Mesenteric fat pad (tissue), 1 donor: ENCODE measurements at regions not wholly inside any gene's neighbourhood (a gene's known extent, or its start where the extent isn't known, plus 50 kb on each side); places are given as distances from the start of the nearest gene placed in this dataset.
"Not testable (repeated sequence)": the region's sequence is repeated elsewhere in the genome, so short reads cannot be mapped to it uniquely, and the experiment has no call there.

ENCODE experiments used
- DNase-seq: peaks from one replicate; pipeline ENCODE4 v3.0.0-alpha.2; 2020; ENCODE audit warnings: low spot score
- donor health status: DM: yes; HTN: yes; CAD: no.

DNA sequence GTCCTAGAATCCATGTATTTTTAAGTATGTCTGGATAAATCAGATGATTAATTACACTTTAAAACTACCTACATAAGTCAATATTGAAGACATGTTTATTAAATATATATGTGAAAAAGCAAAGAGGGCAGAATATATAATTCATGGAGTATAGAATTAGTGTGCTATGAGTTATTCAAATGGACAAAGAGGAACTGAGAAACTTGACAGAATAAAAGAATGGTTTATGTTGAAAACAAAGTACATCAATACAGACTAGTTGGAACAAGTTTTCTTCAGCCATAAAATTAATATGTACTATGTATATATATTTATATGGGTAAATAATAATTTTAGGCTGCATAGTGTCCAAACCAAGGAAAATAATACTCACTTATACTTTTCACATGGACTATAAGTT, 173.5 kb downstream of the NPFFR2 start:
- DNase-seq = no peak

GRCh38 chr4:72205831-72206230, 174.0 kb downstream of the NPFFR2 start:
- no peak for DNase-seq

DNA sequence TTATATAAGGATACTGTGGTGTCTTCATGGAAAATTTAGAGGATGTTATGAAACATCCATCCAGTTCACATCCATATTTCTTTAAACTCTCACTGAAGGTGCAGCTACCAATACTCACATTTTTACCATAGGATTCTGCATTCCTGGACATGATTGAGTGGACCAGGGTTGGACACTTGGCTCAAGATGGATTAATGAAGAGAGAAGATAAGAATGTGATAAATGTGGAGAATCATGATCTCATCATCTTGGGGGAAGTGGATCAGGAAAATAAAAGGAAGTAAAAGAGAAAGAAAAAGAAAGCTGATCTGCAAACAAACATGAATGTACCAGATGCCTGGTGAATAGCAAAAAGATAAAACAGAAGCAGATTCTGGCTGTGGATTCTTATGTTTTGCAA, 175.4 kb downstream of the NPFFR2 start:
- DNase-seq = no peak

- DNase-seq = no peak
Observed at GRCh38 chr4:72208421-72209075, 176.7 kb downstream of the NPFFR2 start.

- DNase-seq = no peak
Observed at GRCh38 chr4:72209600-72209999, 177.8 kb downstream of the NPFFR2 start.

- not testable (repeated sequence) for DNase-seq
Observed at GRCh38 chr4:72213763-72214162, 182.0 kb downstream of the NPFFR2 start.

GRCh38 chr4:72215198-72215597, 183.4 kb downstream of the NPFFR2 start:
- DNase-seq = peak; percentile 69

DNA sequence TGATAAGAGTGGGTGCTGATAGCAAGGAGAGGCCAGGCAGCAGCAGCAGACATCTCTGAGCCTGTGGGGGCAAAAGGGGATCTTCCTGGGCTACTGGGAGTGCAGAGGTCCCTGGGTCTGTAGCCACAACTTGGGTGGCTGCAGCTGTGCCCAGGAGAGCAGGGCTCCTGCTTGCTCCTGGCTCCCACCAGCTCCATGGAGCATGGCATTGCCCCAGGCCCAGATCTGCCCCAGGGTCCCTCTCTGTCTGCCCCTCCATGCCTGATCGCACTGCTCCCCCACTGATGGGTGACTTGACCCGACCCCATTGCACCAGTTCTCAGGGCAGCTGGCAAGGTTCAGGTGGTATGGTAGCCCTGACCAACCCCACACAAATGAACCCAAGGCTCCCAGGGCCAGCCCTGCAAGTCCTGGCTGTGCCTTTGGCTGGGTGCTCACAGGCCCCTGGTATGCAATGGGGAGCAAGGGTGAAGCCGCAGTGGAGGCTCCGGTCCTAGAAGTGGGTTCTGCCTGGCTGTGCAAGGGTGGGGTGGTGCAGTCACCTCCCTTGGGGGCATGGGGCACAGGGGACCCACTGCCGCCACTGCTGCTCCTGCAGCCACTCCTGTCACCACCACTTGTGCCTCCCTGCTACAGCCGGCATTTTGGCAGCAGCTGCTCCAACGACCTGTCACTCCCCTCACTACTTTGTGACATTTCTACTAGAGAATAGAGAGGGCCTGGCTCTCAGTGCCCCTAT, 184.9 kb downstream of the NPFFR2 start:
- DNase-seq = peak; percentile 82

- DNase-seq = no peak
Observed at GRCh38 chr4:72218953-72219352, 187.2 kb downstream of the NPFFR2 start.
